GM23338 (cell line): ENCODE measurements at regions not wholly inside any gene's neighbourhood (a gene's known extent, or its start where the extent isn't known, plus 50 kb on each side); places are given as distances from the start of the nearest gene placed in this dataset.
A peak's percentile ranks its signal among the peaks of the same experiment; 100 is the strongest.

Source experiments
- ATAC-seq: fragments of 200-7000 bp; cut with Tn5 transposase; 3 replicates; pipeline ENCODE4 v1.9.1; 2020
- DNase-seq: peaks from one replicate; pipeline ENCODE4 v3.0.0-alpha.2; 2015; ENCODE audit warnings: low spot score
- H2AFZ ChIP-seq: fragments of 200-600 bp; sonication (generic); 2 replicates; pipeline ENCODE4 v1.8.0; 2016; ENCODE audit warnings: antibody characterized with exemption, mild to moderate bottlenecking, moderate library complexity
- H3F3A ChIP-seq: fragments of 200-600 bp; sonication (generic); replicated peaks from 2 replicates; pipeline ENCODE4 v1.8.0; 2017; ENCODE audit warnings: antibody characterized with exemption, mixed run types, low read depth
- H3K27ac ChIP-seq: fragments of 200-600 bp; sonication (generic); 2 replicates; pipeline ENCODE4 v1.6.1; 2016; ENCODE audit warnings: low read depth
- H3K27me3 ChIP-seq: fragments of 200-600 bp; sonication (generic); 2 replicates; pipeline ENCODE4 v1.8.0; 2016; ENCODE audit warnings: mild to moderate bottlenecking, mixed run types, moderate library complexity; ENCODE audit not compliant: insufficient read depth
- H3K36me3 ChIP-seq: fragments of 200-600 bp; sonication (generic); 2 replicates; pipeline ENCODE4 v1.8.0; 2016; ENCODE audit warnings: mild to moderate bottlenecking; ENCODE audit not compliant: insufficient read depth
- H3K4me1 ChIP-seq: fragments of 200-600 bp; sonication (generic); 2 replicates; pipeline ENCODE4 v1.8.0; 2016; ENCODE audit warnings: mild to moderate bottlenecking, moderate library complexity; ENCODE audit not compliant: insufficient read depth
- H3K4me2 ChIP-seq: fragments of 200-600 bp; sonication (generic); 2 replicates; pipeline ENCODE4 v1.7.1; 2017; ENCODE audit warnings: mixed run types
- H3K4me3 ChIP-seq: fragments of 200-600 bp; sonication (generic); 2 replicates; pipeline ENCODE4 v1.6.1; 2016; ENCODE audit warnings: mixed run types
- H3K79me2 ChIP-seq: fragments of 200-600 bp; sonication (generic); replicated peaks from 2 replicates; pipeline ENCODE4 v1.8.0; 2017; ENCODE audit warnings: mild to moderate bottlenecking; ENCODE audit not compliant: insufficient read depth
- H3K9me2 ChIP-seq: fragments of 200-600 bp; sonication (generic); 2 replicates; pipeline ENCODE4 v1.8.0; 2017; ENCODE audit not compliant: insufficient read depth
- H4K20me1 ChIP-seq: fragments of 200-600 bp; sonication (generic); replicated peaks from 2 replicates; pipeline ENCODE4 v1.8.0; 2017; ENCODE audit warnings: mild to moderate bottlenecking; ENCODE audit not compliant: insufficient read depth
- H3K27ac Mint-ChIP-seq: 2 replicates; pipeline ENCODE4 v1.8.0; 2020; ENCODE audit warnings: inconsistent platforms, mild to moderate bottlenecking, moderate library complexity, mixed read lengths
- H3K27me3 Mint-ChIP-seq: 3 replicates; pipeline ENCODE4 v1.8.0; 2022; ENCODE audit warnings: low read depth, mild to moderate bottlenecking, moderate library complexity, mixed read lengths, inconsistent platforms; ENCODE audit not compliant: insufficient read depth, poor library complexity
- H3K36me3 Mint-ChIP-seq: 3 replicates; pipeline ENCODE4 v1.8.0; 2021; ENCODE audit warnings: low read depth, mild to moderate bottlenecking, inconsistent platforms, moderate library complexity, mixed read lengths
- H3K4me1 Mint-ChIP-seq: 3 replicates; pipeline ENCODE4 v1.8.0; 2020; ENCODE audit warnings: mild to moderate bottlenecking, inconsistent platforms, mixed read lengths
- H3K4me3 Mint-ChIP-seq: 3 replicates; pipeline ENCODE4 v1.8.0; 2021; ENCODE audit warnings: moderate library complexity, mild to moderate bottlenecking, inconsistent platforms, mixed read lengths
- H3K9me3 Mint-ChIP-seq: 3 replicates; pipeline ENCODE4 v1.8.0; 2020; ENCODE audit warnings: moderate library complexity, mild to moderate bottlenecking, inconsistent platforms, mixed read lengths
- EZH2phosphoT487 ChIP-seq: fragments of 200-600 bp; sonication (generic); IDR thresholded peaks from one replicate; pipeline ENCODE4 v1.8.1; 2018; ENCODE audit warnings: antibody characterized with exemption; ENCODE audit not compliant: unreplicated experiment
- TF ChIP-seq, protein P1 (sequence below): IDR thresholded peaks from one replicate; pipeline ENCODE4 v1.6.1; 2018; ENCODE audit warnings: antibody characterized with exemption; ENCODE audit not compliant: unreplicated experiment
- TF ChIP-seq, protein P2 (sequence below), 2 experiments: fragments of 200-600 bp in 1 of 2; sonication (generic) in 1 of 2; conservative IDR thresholded peaks; 2 replicates each; pipeline versions ENCODE4 v1.5.1 to v1.6.1; 2016 to 2017; ENCODE audit warnings: antibody characterized with exemption in 2 of 2, low read depth in 2 of 2, mild to moderate bottlenecking in 2 of 2, moderate library complexity in 1 of 2
- TF ChIP-seq, protein P3 (sequence below): fragments of 250-450 bp; sonication (Bioruptor Pico); IDR thresholded peaks from 2 replicates; pipeline ENCODE4 v1.5.0; 2020; ENCODE audit warnings: mild to moderate bottlenecking, moderate library complexity

DNA sequence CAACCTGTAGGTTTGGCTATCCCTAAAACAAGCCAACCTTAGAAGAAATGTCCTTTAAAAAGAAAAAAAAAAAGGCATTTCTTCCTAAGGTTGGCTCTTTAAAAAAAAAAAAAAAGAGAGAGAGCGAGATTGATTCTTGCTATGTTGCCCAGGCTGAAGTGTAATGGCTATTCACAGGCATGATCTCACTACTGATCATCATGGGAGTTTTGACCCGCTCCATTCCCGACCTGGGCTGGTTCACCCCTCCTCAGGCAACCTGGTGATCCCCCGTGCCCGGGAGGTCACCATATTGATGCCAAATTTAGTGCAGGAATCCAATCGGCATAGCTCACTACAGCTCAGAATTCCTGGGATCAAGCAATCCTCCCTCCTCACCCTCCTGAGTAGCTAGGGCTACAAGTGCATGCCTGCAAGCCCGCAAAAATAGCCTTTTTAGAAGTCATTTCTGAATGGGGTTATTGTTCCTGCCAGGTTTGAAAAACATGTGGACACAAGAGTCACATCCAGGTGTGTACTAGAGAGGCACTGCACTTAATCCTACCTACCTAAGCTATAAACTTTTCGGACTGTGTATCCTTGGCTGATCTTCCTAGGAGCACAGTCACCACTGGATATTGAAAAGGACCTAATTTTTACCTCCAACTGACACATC is 61.4 kb upstream of the ZCCHC13 start:
- no peaks in the 10 kb centered on the region for H3F3A ChIP-seq
- peaks cover 2% of the 10 kb centered on the region for H3K27me3 Mint-ChIP-seq
- H3K4me1 Mint-ChIP-seq: peaks cover 9% of the 10 kb centered on the region
- no peak overlapping the region for H3K4me3 Mint-ChIP-seq
- no peaks in the 10 kb centered on the region for H3K27me3 ChIP-seq
- no peak for DNase-seq
- peaks cover 31% of the 10 kb centered on the region for H3K79me2 ChIP-seq
- 0 out of 2 replicates have a peak overlapping the region, but pooled peaks have one; percentile 55 for H3K27ac ChIP-seq
- H3K36me3 Mint-ChIP-seq: peaks cover 48% of the 10 kb centered on the region; the same call in 2 of the 3 replicates
- TF ChIP-seq, protein P1, sequence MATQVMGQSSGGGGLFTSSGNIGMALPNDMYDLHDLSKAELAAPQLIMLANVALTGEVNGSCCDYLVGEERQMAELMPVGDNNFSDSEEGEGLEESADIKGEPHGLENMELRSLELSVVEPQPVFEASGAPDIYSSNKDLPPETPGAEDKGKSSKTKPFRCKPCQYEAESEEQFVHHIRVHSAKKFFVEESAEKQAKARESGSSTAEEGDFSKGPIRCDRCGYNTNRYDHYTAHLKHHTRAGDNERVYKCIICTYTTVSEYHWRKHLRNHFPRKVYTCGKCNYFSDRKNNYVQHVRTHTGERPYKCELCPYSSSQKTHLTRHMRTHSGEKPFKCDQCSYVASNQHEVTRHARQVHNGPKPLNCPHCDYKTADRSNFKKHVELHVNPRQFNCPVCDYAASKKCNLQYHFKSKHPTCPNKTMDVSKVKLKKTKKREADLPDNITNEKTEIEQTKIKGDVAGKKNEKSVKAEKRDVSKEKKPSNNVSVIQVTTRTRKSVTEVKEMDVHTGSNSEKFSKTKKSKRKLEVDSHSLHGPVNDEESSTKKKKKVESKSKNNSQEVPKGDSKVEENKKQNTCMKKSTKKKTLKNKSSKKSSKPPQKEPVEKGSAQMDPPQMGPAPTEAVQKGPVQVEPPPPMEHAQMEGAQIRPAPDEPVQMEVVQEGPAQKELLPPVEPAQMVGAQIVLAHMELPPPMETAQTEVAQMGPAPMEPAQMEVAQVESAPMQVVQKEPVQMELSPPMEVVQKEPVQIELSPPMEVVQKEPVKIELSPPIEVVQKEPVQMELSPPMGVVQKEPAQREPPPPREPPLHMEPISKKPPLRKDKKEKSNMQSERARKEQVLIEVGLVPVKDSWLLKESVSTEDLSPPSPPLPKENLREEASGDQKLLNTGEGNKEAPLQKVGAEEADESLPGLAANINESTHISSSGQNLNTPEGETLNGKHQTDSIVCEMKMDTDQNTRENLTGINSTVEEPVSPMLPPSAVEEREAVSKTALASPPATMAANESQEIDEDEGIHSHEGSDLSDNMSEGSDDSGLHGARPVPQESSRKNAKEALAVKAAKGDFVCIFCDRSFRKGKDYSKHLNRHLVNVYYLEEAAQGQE: no peak
- no peak overlapping the region for H3K27ac Mint-ChIP-seq
- H3K4me1 ChIP-seq: peaks cover 3% of the 10 kb centered on the region; the same call in 1 of the 2 replicates
- peaks cover 10% of the 10 kb centered on the region; the same call in 1 of the 2 replicates for H3K36me3 ChIP-seq
- no peak overlapping the region for H3K4me3 ChIP-seq
- no peaks in the 10 kb centered on the region; the same call in 1 of the 2 replicates for H4K20me1 ChIP-seq
- no peaks in the 10 kb centered on the region for H3K9me2 ChIP-seq
- no peak overlapping the region for H3K4me2 ChIP-seq
- no peaks in the 10 kb centered on the region for H3K9me3 Mint-ChIP-seq
- no peak for ATAC-seq
- H2AFZ ChIP-seq: no peak overlapping the region

DNA sequence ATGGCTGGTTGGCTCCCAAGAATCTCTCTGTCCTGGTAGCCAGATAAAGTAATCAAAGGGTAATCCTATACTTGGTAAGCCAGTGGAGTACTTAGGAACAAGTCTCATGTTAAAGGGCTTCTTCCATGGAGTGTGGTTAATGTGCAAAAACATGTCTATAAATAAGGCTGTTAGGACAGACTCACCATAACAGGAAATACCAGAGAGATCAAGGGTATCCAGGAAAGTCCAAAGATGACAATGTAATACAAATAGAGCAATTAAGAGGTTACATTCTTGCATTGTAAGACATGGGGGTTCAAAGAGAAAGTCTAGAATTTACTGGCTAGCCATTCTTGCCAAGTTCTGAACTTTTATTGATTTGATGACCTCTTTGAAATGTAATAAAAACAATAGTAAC is 61.9 kb upstream of the ZCCHC13 start:
- Histone ChIP-seq H2AFZ (no peak overlapping the region), H4K20me1 (no peaks in the 10 kb centered on the region; the same call in 1 of the 2 replicates), H3K27ac (no peak overlapping the region), H3K79me2 (peaks cover 26% of the 10 kb centered on the region), H3K36me3 (peaks cover 8% of the 10 kb centered on the region; the same call in 1 of the 2 replicates), H3F3A (no peaks in the 10 kb centered on the region), H3K27me3 (no peaks in the 10 kb centered on the region), H3K4me1 (peaks cover 3% of the 10 kb centered on the region; the same call in 1 of the 2 replicates), H3K4me2 (no peak overlapping the region), H3K9me2 (no peaks in the 10 kb centered on the region), H3K4me3 (no peak overlapping the region)
- DNase-seq: no peak
- peaks cover 46% of the 10 kb centered on the region; the same call in 2 of the 3 replicates for H3K36me3 Mint-ChIP-seq
- peak overlapping the region; percentile 36; the same call in 1 of the 2 replicates for H3K27ac Mint-ChIP-seq
- H3K27me3 Mint-ChIP-seq: peaks cover 4% of the 10 kb centered on the region
- no peak overlapping the region for H3K4me3 Mint-ChIP-seq
- H3K9me3 Mint-ChIP-seq: no peaks in the 10 kb centered on the region
- peaks cover 8% of the 10 kb centered on the region for H3K4me1 Mint-ChIP-seq
- no peak for ATAC-seq
- TF ChIP-seq, protein P2, sequence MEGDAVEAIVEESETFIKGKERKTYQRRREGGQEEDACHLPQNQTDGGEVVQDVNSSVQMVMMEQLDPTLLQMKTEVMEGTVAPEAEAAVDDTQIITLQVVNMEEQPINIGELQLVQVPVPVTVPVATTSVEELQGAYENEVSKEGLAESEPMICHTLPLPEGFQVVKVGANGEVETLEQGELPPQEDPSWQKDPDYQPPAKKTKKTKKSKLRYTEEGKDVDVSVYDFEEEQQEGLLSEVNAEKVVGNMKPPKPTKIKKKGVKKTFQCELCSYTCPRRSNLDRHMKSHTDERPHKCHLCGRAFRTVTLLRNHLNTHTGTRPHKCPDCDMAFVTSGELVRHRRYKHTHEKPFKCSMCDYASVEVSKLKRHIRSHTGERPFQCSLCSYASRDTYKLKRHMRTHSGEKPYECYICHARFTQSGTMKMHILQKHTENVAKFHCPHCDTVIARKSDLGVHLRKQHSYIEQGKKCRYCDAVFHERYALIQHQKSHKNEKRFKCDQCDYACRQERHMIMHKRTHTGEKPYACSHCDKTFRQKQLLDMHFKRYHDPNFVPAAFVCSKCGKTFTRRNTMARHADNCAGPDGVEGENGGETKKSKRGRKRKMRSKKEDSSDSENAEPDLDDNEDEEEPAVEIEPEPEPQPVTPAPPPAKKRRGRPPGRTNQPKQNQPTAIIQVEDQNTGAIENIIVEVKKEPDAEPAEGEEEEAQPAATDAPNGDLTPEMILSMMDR (conservative IDR thresholded peaks at IDR 0.05; ENCODE audit: low read depth in 2 of 2): no peak
- TF ChIP-seq, protein P3, sequence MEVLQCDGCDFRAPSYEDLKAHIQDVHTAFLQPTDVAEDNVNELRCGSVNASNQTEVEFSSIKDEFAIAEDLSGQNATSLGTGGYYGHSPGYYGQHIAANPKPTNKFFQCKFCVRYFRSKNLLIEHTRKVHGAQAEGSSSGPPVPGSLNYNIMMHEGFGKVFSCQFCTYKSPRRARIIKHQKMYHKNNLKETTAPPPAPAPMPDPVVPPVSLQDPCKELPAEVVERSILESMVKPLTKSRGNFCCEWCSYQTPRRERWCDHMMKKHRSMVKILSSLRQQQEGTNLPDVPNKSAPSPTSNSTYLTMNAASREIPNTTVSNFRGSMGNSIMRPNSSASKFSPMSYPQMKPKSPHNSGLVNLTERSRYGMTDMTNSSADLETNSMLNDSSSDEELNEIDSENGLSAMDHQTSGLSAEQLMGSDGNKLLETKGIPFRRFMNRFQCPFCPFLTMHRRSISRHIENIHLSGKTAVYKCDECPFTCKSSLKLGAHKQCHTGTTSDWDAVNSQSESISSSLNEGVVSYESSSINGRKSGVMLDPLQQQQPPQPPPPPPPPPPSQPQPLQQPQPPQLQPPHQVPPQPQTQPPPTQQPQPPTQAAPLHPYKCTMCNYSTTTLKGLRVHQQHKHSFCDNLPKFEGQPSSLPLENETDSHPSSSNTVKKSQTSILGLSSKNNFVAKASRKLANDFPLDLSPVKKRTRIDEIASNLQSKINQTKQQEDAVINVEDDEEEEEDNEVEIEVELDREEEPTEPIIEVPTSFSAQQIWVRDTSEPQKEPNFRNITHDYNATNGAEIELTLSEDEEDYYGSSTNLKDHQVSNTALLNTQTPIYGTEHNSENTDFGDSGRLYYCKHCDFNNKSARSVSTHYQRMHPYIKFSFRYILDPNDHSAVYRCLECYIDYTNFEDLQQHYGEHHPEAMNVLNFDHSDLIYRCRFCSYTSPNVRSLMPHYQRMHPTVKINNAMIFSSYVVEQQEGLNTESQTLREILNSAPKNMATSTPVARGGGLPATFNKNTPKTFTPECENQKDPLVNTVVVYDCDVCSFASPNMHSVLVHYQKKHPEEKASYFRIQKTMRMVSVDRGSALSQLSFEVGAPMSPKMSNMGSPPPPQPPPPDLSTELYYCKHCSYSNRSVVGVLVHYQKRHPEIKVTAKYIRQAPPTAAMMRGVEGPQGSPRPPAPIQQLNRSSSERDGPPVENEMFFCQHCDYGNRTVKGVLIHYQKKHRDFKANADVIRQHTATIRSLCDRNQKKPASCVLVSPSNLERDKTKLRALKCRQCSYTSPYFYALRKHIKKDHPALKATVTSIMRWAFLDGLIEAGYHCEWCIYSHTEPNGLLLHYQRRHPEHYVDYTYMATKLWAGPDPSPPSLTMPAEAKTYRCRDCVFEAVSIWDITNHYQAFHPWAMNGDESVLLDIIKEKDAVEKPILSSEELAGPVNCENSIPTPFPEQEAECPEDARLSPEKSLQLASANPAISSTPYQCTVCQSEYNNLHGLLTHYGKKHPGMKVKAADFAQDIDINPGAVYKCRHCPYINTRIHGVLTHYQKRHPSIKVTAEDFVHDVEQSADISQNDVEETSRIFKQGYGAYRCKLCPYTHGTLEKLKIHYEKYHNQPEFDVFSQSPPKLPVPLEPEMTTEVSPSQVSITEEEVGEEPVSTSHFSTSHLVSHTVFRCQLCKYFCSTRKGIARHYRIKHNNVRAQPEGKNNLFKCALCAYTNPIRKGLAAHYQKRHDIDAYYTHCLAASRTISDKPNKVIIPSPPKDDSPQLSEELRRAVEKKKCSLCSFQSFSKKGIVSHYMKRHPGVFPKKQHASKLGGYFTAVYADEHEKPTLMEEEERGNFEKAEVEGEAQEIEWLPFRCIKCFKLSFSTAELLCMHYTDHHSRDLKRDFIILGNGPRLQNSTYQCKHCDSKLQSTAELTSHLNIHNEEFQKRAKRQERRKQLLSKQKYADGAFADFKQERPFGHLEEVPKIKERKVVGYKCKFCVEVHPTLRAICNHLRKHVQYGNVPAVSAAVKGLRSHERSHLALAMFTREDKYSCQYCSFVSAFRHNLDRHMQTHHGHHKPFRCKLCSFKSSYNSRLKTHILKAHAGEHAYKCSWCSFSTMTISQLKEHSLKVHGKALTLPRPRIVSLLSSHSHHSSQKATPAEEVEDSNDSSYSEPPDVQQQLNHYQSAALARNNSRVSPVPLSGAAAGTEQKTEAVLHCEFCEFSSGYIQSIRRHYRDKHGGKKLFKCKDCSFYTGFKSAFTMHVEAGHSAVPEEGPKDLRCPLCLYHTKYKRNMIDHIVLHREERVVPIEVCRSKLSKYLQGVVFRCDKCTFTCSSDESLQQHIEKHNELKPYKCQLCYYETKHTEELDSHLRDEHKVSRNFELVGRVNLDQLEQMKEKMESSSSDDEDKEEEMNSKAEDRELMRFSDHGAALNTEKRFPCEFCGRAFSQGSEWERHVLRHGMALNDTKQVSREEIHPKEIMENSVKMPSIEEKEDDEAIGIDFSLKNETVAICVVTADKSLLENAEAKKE (CRISPR knock-in tag): no peak
- TF ChIP-seq EZH2phosphoT487: no peak
- TF ChIP-seq, protein P1: no peak
